Activated CD4-positive, alpha-beta T cell treated with anti-CD3 and anti-CD28 coated beads, Interleukin-2, amount 10 ng/mL, durations not matched to agents 24 days and 14 days (primary cell): ENCODE measurements at regions not wholly inside any gene's neighbourhood (a gene's known extent, or its start where the extent isn't known, plus 50 kb on each side); places are given as distances from the start of the nearest gene placed in this dataset.

Experiments
- DNase-seq: peaks from one replicate; pipeline ENCODE4 v3.0.0; 2022
- H3K27ac Mint-ChIP-seq: one replicate; pipeline ENCODE4 v1.8.0; 2022; ENCODE audit warnings: mild to moderate bottlenecking, mixed read lengths
- H3K27me3 Mint-ChIP-seq: one replicate; pipeline ENCODE4 v1.8.0; 2022; ENCODE audit warnings: mixed read lengths
- H3K36me3 Mint-ChIP-seq: one replicate; pipeline ENCODE4 v1.8.0; 2022; ENCODE audit warnings: low read depth, mild to moderate bottlenecking, mixed read lengths
- H3K4me1 Mint-ChIP-seq: one replicate; pipeline ENCODE4 v1.8.0; 2021; ENCODE audit warnings: mixed read lengths
- H3K4me3 Mint-ChIP-seq: one replicate; pipeline ENCODE4 v1.8.0; 2022; ENCODE audit warnings: mild to moderate bottlenecking, moderate library complexity, mixed read lengths
- H3K9me3 Mint-ChIP-seq: one replicate; pipeline ENCODE4 v1.8.0; 2021; ENCODE audit warnings: mixed read lengths
- intact Hi-C: fragments of 100-400 bp; cut with micrococcal nuclease; formaldehyde crosslinking; loops from one replicate; pipeline ENCODE4 v1.15.1; 2023

- Mint-ChIP-seq H3K4me3 (no peak overlapping the region), H3K9me3 (peaks cover 5% of the 10 kb centered on the region), H3K36me3 (no peaks in the 10 kb centered on the region), H3K27me3 (no peaks in the 10 kb centered on the region), H3K27ac (no peak overlapping the region), H3K4me1 (no peaks in the 10 kb centered on the region)
- intact Hi-C loops, result no loop called here
- DNase-seq, result no peak
These were observed 169.8 kb upstream of the MEOX2 start for GRCh38 chr7:15856311-15856710.

- Mint-ChIP-seq H3K36me3 (no peaks in the 10 kb centered on the region), H3K4me3 (no peak overlapping the region), H3K27me3 (no peaks in the 10 kb centered on the region), H3K9me3 (peaks cover 5% of the 10 kb centered on the region), H3K27ac (no peak overlapping the region), H3K4me1 (no peaks in the 10 kb centered on the region)
- DNase-seq, result no peak
- intact Hi-C loops, result no loop called here
These were observed 169.1 kb upstream of the MEOX2 start for GRCh38 chr7:15855525-15856109.

GRCh38 chr7:15854841-15855524 is 168.5 kb upstream of the MEOX2 start:
- intact Hi-C loops, result no loop called here
- no peak for DNase-seq
- Mint-ChIP-seq H3K9me3 (peaks cover 5% of the 10 kb centered on the region), H3K36me3 (no peaks in the 10 kb centered on the region), H3K27ac (no peak overlapping the region), H3K4me1 (no peaks in the 10 kb centered on the region), H3K27me3 (no peaks in the 10 kb centered on the region), H3K4me3 (no peak overlapping the region)

GRCh38 chr7:15853832-15854470 is 167.5 kb upstream of the MEOX2 start:
- no peaks in the 10 kb centered on the region for H3K4me1 Mint-ChIP-seq
- no peak for DNase-seq
- H3K27ac Mint-ChIP-seq, result no peak overlapping the region
- H3K9me3 Mint-ChIP-seq, result peaks cover 5% of the 10 kb centered on the region
- no peak overlapping the region for H3K4me3 Mint-ChIP-seq
- H3K36me3 Mint-ChIP-seq, result no peaks in the 10 kb centered on the region
- intact Hi-C loops, result no loop called here
- H3K27me3 Mint-ChIP-seq, result no peaks in the 10 kb centered on the region

DNA sequence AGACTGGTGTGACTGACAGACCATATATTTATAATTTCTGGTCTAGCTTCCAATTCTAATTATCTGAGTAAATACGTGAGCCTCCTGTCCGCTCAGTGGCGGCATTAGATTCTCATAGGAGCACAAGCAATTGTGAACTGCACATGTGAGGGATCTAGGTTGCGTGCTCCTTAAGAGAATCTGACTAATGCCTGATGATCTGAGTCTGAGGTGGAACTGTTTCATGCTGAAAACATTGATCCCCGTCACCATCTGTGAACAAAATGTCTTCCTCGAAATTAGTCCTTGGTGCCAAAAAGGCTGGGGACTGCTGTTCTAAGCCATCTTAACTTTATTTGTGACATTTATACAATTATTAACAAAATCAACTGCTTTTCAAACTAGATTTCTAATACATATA is 164.7 kb upstream of the MEOX2 start:
- Mint-ChIP-seq H3K27me3 (no peaks in the 10 kb centered on the region), H3K4me3 (no peak overlapping the region), H3K4me1 (no peaks in the 10 kb centered on the region), H3K9me3 (no peaks in the 10 kb centered on the region), H3K27ac (no peak overlapping the region), H3K36me3 (no peaks in the 10 kb centered on the region)
- no peak for DNase-seq
- intact Hi-C loops, result no loop called here

DNA sequence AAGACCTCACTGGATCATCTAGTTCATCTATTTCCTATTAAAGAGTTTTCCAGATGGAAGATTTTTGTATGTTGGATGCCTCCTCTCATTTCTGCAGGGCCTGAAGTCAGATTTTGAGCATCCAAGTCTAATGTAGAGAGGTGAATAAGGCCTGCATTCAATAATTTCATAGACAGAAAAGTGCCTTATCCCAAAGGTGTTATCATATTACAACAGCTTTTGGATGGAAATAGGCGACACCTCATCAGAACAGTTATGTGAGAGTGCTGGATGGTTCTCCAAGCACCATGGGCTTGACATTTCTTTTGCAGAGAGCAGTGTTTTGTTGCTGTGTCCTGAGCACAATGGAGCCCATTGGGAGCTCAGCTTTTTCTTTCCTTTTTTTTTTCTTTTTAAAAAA is 162.4 kb upstream of the MEOX2 start:
- Mint-ChIP-seq H3K27ac (no peak overlapping the region), H3K9me3 (no peaks in the 10 kb centered on the region), H3K36me3 (no peaks in the 10 kb centered on the region), H3K27me3 (no peaks in the 10 kb centered on the region), H3K4me1 (no peaks in the 10 kb centered on the region), H3K4me3 (no peak overlapping the region)
- DNase-seq, result no peak
- intact Hi-C loops, result no loop called here

GRCh38 chr7:15848362-15848761 is 161.9 kb upstream of the MEOX2 start:
- H3K4me1 Mint-ChIP-seq, result no peaks in the 10 kb centered on the region
- H3K9me3 Mint-ChIP-seq, result no peaks in the 10 kb centered on the region
- H3K27ac Mint-ChIP-seq, result no peak overlapping the region
- H3K36me3 Mint-ChIP-seq, result no peaks in the 10 kb centered on the region
- no peak for DNase-seq
- H3K4me3 Mint-ChIP-seq, result no peak overlapping the region
- no peaks in the 10 kb centered on the region for H3K27me3 Mint-ChIP-seq
- intact Hi-C loops, result no loop called here

GRCh38 chr7:15845868-15846267 is 159.4 kb upstream of the MEOX2 start:
- Mint-ChIP-seq H3K9me3 (no peaks in the 10 kb centered on the region), H3K27me3 (no peaks in the 10 kb centered on the region), H3K27ac (no peak overlapping the region), H3K4me3 (no peak overlapping the region), H3K36me3 (no peaks in the 10 kb centered on the region), H3K4me1 (no peaks in the 10 kb centered on the region)
- DNase-seq, result no peak
- intact Hi-C loops, result no loop called here

DNA sequence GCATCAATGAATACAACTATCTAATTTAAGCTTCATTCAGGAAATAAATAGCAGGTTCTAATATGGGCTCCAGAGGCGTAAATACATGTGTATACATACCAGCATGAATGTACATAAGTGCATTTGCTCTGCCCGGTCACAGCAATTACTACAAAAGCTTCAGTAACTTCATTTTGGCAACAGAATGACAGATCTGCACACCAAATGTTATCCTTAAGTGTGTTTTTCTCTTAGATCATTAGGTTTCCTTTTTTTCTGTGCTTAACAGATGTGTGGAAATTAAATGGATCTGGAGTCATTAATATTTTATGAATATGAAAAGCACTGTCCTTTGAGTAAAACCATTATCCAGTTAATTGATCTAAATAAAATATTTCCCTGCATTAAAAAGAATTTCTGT is 159.0 kb upstream of the MEOX2 start:
- H3K36me3 Mint-ChIP-seq, result no peaks in the 10 kb centered on the region
- H3K4me3 Mint-ChIP-seq, result no peak overlapping the region
- H3K4me1 Mint-ChIP-seq, result no peaks in the 10 kb centered on the region
- intact Hi-C loops, result no loop called here
- DNase-seq, result no peak
- no peaks in the 10 kb centered on the region for H3K27me3 Mint-ChIP-seq
- H3K27ac Mint-ChIP-seq, result no peak overlapping the region
- no peaks in the 10 kb centered on the region for H3K9me3 Mint-ChIP-seq

DNA sequence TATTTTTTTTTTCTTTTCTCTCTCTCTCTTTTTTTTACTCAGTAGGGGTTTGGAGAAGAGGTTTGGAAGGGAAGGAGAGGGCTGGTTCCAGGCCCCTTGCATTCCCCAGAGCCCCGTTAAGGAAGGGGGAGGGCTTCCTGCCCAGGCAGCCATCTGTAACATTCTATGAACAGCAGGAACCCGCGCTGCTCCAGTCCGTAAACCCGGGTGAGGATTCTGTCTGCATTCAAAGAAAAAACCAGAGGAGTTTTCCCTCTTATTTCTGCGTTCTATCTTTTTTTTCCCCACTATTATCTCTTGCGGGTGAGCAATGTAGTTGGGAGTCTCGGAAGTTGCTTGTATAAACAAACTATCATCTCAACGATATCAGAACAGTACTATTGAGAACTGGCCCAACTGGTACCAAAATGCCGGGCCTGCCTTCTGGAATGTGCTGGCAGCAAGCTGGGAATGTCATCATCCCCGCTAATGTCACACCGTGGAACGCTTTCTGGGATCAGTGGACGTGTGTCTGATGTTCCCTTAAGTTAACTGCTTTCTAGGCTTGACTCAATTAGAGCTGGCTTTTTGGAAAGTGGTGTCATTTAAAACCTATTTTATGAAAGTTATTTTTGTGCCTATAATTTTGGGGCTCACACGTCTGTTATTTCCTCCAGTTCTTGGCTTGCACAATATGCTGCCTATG is 153.1 kb upstream of the MEOX2 start:
- H3K9me3 Mint-ChIP-seq, result no peaks in the 10 kb centered on the region

DNA sequence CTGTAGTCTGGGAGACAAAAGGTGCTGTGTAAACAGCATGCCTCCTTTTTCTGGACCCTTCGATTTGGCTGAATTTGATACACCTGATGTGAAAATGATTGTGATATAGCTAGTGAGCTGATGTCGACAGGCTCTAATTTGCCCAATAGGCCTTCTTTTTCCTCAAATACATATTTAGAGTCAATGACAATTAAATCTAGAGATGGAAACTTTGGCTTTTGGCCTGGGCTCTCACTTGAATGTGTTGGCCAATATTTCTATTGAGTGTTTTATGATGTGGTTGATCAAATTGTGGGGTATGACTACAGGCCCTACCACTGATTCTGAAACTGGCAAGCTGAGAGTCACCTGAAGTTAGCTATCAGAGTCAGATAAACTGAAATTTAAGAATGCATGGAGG is 151.8 kb upstream of the MEOX2 start:
- H3K4me3 Mint-ChIP-seq, result no peak overlapping the region
- no peak for DNase-seq
- H3K27me3 Mint-ChIP-seq, result no peaks in the 10 kb centered on the region
- no peaks in the 10 kb centered on the region for H3K9me3 Mint-ChIP-seq
- H3K27ac Mint-ChIP-seq, result no peak overlapping the region
- H3K4me1 Mint-ChIP-seq, result no peaks in the 10 kb centered on the region
- no peaks in the 10 kb centered on the region for H3K36me3 Mint-ChIP-seq
- intact Hi-C loops, result no loop called here

More for the DNA sequence above, 153.1 kb upstream of the MEOX2 start:
- no peak for DNase-seq
- no peak overlapping the region for H3K4me3 Mint-ChIP-seq
- H3K27ac Mint-ChIP-seq, result no peak overlapping the region
- no peaks in the 10 kb centered on the region for H3K27me3 Mint-ChIP-seq
- no peaks in the 10 kb centered on the region for H3K4me1 Mint-ChIP-seq
- H3K36me3 Mint-ChIP-seq, result no peaks in the 10 kb centered on the region
- intact Hi-C loops, result no loop called here

DNA sequence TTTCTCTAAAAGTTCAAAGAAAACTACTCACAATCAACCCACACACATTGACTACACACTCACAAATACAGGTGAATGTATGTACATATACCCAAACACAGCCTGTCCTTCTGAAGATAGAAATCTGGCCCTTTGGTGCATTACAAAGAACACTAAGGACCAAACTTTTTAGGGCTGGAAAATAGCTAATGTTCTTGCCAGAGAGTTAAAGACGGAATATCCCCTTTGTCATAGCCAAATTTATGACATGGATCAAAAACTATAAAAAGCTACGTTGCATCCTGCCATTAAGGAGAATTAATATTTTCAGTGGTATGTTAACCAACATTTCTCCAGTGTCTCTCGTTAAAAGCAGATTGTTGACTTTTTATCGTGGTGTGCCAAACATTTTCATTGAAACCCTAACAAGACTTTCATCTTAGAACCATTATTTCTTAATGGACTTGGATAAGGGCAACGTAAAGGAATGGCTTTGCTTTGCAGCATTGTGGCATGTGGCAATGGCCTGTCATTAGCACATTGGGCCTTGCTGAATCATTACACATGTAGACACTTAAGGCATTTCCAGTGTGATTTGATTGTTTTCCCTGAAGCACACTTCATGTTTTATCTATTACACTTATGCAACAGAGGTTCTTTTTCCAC is 150.9 kb upstream of the MEOX2 start:
- no peaks in the 10 kb centered on the region for H3K4me1 Mint-ChIP-seq
- DNase-seq, result no peak
- no peaks in the 10 kb centered on the region for H3K27me3 Mint-ChIP-seq
- intact Hi-C loops, result no loop called here
- no peaks in the 10 kb centered on the region for H3K9me3 Mint-ChIP-seq
- no peaks in the 10 kb centered on the region for H3K36me3 Mint-ChIP-seq
- no peak overlapping the region for H3K27ac Mint-ChIP-seq
- no peak overlapping the region for H3K4me3 Mint-ChIP-seq

- Mint-ChIP-seq H3K4me1 (no peaks in the 10 kb centered on the region), H3K9me3 (no peaks in the 10 kb centered on the region), H3K4me3 (no peak overlapping the region), H3K36me3 (no peaks in the 10 kb centered on the region), H3K27ac (no peak overlapping the region), H3K27me3 (no peaks in the 10 kb centered on the region)
- DNase-seq, result no peak
- intact Hi-C loops, result no loop called here
These were observed 150.2 kb upstream of the MEOX2 start for GRCh38 chr7:15836651-15837050.

DNA sequence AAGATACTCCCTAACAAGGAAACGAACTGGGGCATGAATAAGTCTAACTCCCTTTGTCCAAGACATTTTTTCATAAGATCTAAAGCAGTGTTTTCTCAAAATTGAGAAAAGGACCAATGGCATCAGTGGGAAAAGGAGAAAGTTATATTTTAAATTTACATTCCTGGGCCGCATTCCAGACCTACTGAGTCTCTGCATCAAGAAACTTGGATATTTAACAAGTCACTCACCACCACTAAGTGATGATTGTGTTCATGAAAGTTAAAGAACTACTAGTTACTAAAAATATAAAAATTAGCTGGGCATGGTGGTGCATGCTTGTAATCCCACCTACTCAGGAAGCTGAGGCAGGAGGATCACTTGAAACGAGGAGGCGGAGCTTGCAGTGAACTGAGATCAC is 149.6 kb upstream of the MEOX2 start:
- no peaks in the 10 kb centered on the region for H3K4me1 Mint-ChIP-seq
- no peak overlapping the region for H3K4me3 Mint-ChIP-seq
- no peak overlapping the region for H3K27ac Mint-ChIP-seq
- intact Hi-C loops, result no loop called here
- no peaks in the 10 kb centered on the region for H3K9me3 Mint-ChIP-seq
- DNase-seq, result no peak
- H3K36me3 Mint-ChIP-seq, result no peaks in the 10 kb centered on the region
- no peaks in the 10 kb centered on the region for H3K27me3 Mint-ChIP-seq
